ENCODE measurements at regions not wholly inside any gene's neighbourhood (a gene's known extent, or its start where the extent isn't known, plus 50 kb on each side); places are given as distances from the start of the nearest gene placed in this dataset.
"Not testable (repeated sequence)": the region's sequence is repeated elsewhere in the genome, so short reads cannot be mapped to it uniquely, and the experiment has no call there.

DNA sequence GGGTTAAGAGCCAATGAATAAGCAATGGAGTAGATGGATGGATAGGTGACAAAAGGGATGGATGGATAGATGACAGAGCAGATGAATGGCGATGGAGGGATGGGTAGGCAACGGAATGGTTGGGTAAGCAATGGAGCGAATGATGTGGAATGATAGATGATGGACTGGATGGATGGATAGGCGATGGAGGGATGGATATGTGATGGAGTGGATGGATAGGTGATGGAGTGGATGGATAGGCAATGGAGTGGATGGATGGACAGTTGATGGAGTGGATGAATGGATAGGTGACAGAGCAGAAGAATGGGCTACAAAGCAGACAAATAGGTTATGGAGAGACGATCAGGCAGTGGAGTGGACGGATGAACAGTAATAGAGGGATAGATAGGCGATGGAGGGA, 269.6 kb downstream of the TEX29 start:
- Histone ChIP-seq H3K36me3 (ENCODE audit: low read depth) (no peaks in the 10 kb centered on the region), H3K27ac (no peak overlapping the region), H3K9me3 (ENCODE audit: insufficient read depth, low read depth) (no peaks in the 10 kb centered on the region), H3K9me2 (ENCODE audit: insufficient read depth) (no peaks in the 10 kb centered on the region), H3K4me1 (replicated peaks; ENCODE audit: insufficient read depth) (no peaks in the 10 kb centered on the region), H4K20me1 (ENCODE audit: insufficient read depth) (peaks cover 3% of the 10 kb centered on the region; the same call in 1 of the 2 replicates), H3K79me2 (ENCODE audit: low read depth) (no peaks in the 10 kb centered on the region), H3K27me3 (ENCODE audit: insufficient read depth, low read depth) (peaks cover 64% of the 10 kb centered on the region), H3K4me3 (no peak overlapping the region), H3F3A (ENCODE audit: insufficient read depth, low read depth) (no peaks in the 10 kb centered on the region), H3K4me2 (no peak overlapping the region), H2AFZ (no peak overlapping the region)
- ChIA-PET POLR2A (ENCODE audit: unreplicated experiment) (no interaction called here), CTCF (no interaction called here)
- DNase-seq: no peak
- no peak for TF ChIP-seq EZH2 (IDR thresholded peaks at IDR 0.05; ENCODE audit: low read depth)
- TF ChIP-seq, protein P1, sequence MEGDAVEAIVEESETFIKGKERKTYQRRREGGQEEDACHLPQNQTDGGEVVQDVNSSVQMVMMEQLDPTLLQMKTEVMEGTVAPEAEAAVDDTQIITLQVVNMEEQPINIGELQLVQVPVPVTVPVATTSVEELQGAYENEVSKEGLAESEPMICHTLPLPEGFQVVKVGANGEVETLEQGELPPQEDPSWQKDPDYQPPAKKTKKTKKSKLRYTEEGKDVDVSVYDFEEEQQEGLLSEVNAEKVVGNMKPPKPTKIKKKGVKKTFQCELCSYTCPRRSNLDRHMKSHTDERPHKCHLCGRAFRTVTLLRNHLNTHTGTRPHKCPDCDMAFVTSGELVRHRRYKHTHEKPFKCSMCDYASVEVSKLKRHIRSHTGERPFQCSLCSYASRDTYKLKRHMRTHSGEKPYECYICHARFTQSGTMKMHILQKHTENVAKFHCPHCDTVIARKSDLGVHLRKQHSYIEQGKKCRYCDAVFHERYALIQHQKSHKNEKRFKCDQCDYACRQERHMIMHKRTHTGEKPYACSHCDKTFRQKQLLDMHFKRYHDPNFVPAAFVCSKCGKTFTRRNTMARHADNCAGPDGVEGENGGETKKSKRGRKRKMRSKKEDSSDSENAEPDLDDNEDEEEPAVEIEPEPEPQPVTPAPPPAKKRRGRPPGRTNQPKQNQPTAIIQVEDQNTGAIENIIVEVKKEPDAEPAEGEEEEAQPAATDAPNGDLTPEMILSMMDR (conservative IDR thresholded peaks at IDR 0.05): no peak
- intact Hi-C loops (cut with micrococcal nuclease; ENCODE audit: unreplicated experiment): no loop called here
- BruUV-seq (replicated peaks): no TSS peak

DNA sequence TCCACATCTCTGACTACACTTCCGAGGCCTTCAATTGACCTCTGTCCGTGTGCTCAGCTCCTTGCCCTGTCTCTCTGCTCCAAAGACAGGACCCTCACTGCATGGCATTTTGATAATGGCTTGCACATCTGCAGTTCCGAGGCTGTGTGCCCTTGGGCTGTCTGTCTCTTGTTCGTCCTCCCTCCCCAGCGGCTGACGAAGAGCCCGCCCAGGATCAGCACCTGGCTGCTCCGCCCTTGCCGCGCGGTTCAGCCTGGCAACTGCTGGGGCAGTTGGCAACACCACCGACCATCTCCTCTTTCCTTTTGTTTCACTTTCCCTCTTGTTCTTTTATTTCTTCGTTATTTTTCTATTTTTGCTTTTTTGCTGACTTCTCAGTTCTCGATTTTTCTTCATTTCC, 270.4 kb downstream of the TEX29 start:
- Histone ChIP-seq H3K9me2 (ENCODE audit: insufficient read depth) (no peaks in the 10 kb centered on the region), H3K4me2 (no peak overlapping the region), H3K27me3 (ENCODE audit: insufficient read depth, low read depth) (peaks cover 59% of the 10 kb centered on the region), H4K20me1 (ENCODE audit: insufficient read depth) (peaks cover 3% of the 10 kb centered on the region; the same call in 1 of the 2 replicates), H3F3A (ENCODE audit: insufficient read depth, low read depth) (no peaks in the 10 kb centered on the region), H3K79me2 (ENCODE audit: low read depth) (no peaks in the 10 kb centered on the region), H2AFZ (no peak overlapping the region), H3K27ac (no peak overlapping the region), H3K4me3 (no peak overlapping the region), H3K4me1 (replicated peaks; ENCODE audit: insufficient read depth) (no peaks in the 10 kb centered on the region), H3K9me3 (ENCODE audit: insufficient read depth, low read depth) (no peaks in the 10 kb centered on the region), H3K36me3 (ENCODE audit: low read depth) (no peaks in the 10 kb centered on the region)
- no TSS peak for BruUV-seq (replicated peaks)
- DNase-seq: no peak
- ChIA-PET CTCF (no interaction called here), POLR2A (ENCODE audit: unreplicated experiment) (no interaction called here)
- TF ChIP-seq, protein P1 (conservative IDR thresholded peaks at IDR 0.05): no peak
- no peak for TF ChIP-seq EZH2 (IDR thresholded peaks at IDR 0.05; ENCODE audit: low read depth)
- intact Hi-C loops (cut with micrococcal nuclease; ENCODE audit: unreplicated experiment): no loop called here

DNA sequence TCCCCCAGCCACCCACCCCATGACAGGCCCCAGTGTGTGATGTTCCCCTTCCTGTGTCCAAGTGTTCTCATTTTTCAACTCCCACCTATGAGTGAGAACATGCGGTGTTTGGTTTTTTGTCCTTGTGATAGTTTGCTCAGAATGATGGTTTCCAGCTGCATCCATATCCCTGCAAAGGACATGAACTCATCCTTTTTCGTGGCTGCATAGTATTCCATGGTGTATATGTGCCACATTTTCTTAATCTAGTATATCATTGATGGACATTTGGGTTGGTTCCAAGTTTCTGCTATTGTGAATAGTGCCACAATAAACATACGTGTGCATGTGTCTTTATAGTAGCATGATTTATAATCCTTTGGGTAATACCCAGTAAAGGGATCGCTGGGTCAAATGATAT, 273.0 kb downstream of the TEX29 start:
- H3K4me2 ChIP-seq; H3F3A ChIP-seq (ENCODE audit: insufficient read depth, low read depth); H3K4me3 ChIP-seq; H3K9me2 ChIP-seq (ENCODE audit: insufficient read depth); H3K79me2 ChIP-seq (ENCODE audit: low read depth); intact Hi-C loops (cut with micrococcal nuclease; ENCODE audit: unreplicated experiment); H3K4me1 ChIP-seq (replicated peaks; ENCODE audit: insufficient read depth); H3K36me3 ChIP-seq (ENCODE audit: low read depth); H3K27ac ChIP-seq; H2AFZ ChIP-seq; H4K20me1 ChIP-seq (ENCODE audit: insufficient read depth); BruUV-seq (replicated peaks); DNase-seq; CTCF ChIA-PET; H3K9me3 ChIP-seq (ENCODE audit: insufficient read depth, low read depth): not testable (repeated sequence)
- POLR2A ChIA-PET (ENCODE audit: unreplicated experiment): interaction anchor here (0.6 kb wide), 1 partner anchor 11 kb away, joined by 4 read pairs; no protein-coding TSS in a partner anchor
- H3K27me3 ChIP-seq (ENCODE audit: insufficient read depth, low read depth): peaks cover 61% of the 10 kb centered on the region

DNA sequence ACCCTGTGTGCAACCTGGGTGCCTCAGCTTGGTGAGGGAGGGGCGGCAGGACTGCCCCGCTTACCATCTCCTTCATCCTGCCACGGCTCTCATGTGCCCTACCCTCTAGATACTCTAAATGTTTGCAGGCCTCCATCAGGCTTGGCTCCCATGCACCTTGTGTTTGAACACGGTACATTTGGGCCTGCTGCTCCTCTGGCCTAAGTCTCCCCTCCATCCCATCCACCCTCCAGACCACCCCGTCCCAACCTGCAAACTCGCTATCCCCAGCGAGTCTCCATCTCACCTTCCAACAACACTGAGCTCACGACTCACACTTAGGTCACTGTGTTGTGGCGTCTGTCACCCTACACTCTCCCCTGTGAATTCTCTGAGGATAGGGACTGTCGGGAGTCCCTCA, 274.2 kb downstream of the TEX29 start:
- H3K79me2 ChIP-seq (ENCODE audit: low read depth): no peaks in the 10 kb centered on the region
- DNase-seq: no peak
- H3K36me3 ChIP-seq (ENCODE audit: low read depth): no peaks in the 10 kb centered on the region
- POLR2A ChIA-PET (ENCODE audit: unreplicated experiment): no interaction called here
- H4K20me1 ChIP-seq (ENCODE audit: insufficient read depth): peaks cover 3% of the 10 kb centered on the region; the same call in 1 of the 2 replicates
- no peak overlapping the region for H3K27ac ChIP-seq
- no TSS peak for BruUV-seq (replicated peaks)
- CTCF ChIA-PET: no interaction called here
- peaks cover 61% of the 10 kb centered on the region for H3K27me3 ChIP-seq (ENCODE audit: insufficient read depth, low read depth)
- H3K4me2 ChIP-seq: no peak overlapping the region
- H3K9me3 ChIP-seq (ENCODE audit: insufficient read depth, low read depth): no peaks in the 10 kb centered on the region
- no peaks in the 10 kb centered on the region for H3K9me2 ChIP-seq (ENCODE audit: insufficient read depth)
- no peak overlapping the region for H2AFZ ChIP-seq
- TF ChIP-seq EZH2 (IDR thresholded peaks at IDR 0.05; ENCODE audit: low read depth): no peak
- TF ChIP-seq, protein P1 (conservative IDR thresholded peaks at IDR 0.05): no peak
- intact Hi-C loops (cut with micrococcal nuclease; ENCODE audit: unreplicated experiment): no loop called here
- H3F3A ChIP-seq (ENCODE audit: insufficient read depth, low read depth): no peaks in the 10 kb centered on the region
- H3K4me1 ChIP-seq (replicated peaks; ENCODE audit: insufficient read depth): no peaks in the 10 kb centered on the region
- no peak overlapping the region for H3K4me3 ChIP-seq

Measured in PC-9 (cell line).